Esophagus muscularis mucosa (tissue), 4 donors: ENCODE measurements at regions not wholly inside any gene's neighbourhood (a gene's known extent, or its start where the extent isn't known, plus 50 kb on each side); places are given as distances from the start of the nearest gene placed in this dataset.

Experiments used
- DNase-seq: peaks from one replicate; pipeline ENCODE4 v3.0.0-alpha.2; 2017; ENCODE audit errors: extremely low spot score
- H3K27ac ChIP-seq, 4 donors: fragments of 200-600 bp; sonication (generic); replicated peaks in 1 of 4; 1 replicate in 3 of 4; 2 replicates in 1 of 4; pipeline ENCODE4 v1.5.1; 2016 to 2019; ENCODE audit warnings: mild to moderate bottlenecking in 1 of 4
- H3K27me3 ChIP-seq, 4 donors: fragments of 200-600 bp; sonication (generic); one replicate each; pipeline versions ENCODE4 v1.5.1 to v1.6.0; 2016 to 2019
- H3K36me3 ChIP-seq, 4 donors: fragments of 200-600 bp; sonication (generic); one replicate each; pipeline ENCODE4 v1.5.1; 2016 to 2019
- H3K4me1 ChIP-seq, 4 donors: fragments of 200-600 bp; sonication (generic); one replicate each; pipeline ENCODE4 v1.5.1; 2016 to 2019
- H3K4me3 ChIP-seq, 4 donors: fragments of 200-600 bp; sonication (generic); 1 replicate in 2 of 4; 2 replicates in 2 of 4; pipeline ENCODE4 v1.5.1; 2016 to 2019; ENCODE audit warnings: mild to moderate bottlenecking in 4 of 4, moderate library complexity in 1 of 4
- H3K9me3 ChIP-seq, 4 donors: fragments of 200-600 bp; sonication (generic); 1 replicate in 3 of 4; 2 replicates in 1 of 4; pipeline ENCODE4 v1.5.1; 2016 to 2019
- CTCF ChIP-seq, 3 experiments: fragments of 200-600 bp in 2 of 3; fragments of 450-650 bp in 1 of 3; sonication (generic) in 2 of 3; IDR thresholded peaks; one replicate each; pipeline ENCODE4 v1.5.1; 2017 to 2019; ENCODE audit warnings: antibody characterized with exemption in 3 of 3, mild to moderate bottlenecking in 2 of 3, moderate library complexity in 1 of 3
- EP300 ChIP-seq: sonication (generic); formaldehyde crosslinking; IDR thresholded peaks from one replicate; pipeline ENCODE4 v1.6.1; 2017; ENCODE audit warnings: antibody characterized with exemption
- POLR2A ChIP-seq: fragments of 450-650 bp; IDR thresholded peaks from one replicate; pipeline ENCODE4 v1.6.1; 2017; ENCODE audit warnings: antibody characterized with exemption, moderate library complexity, mild to moderate bottlenecking, low read depth
- POLR2AphosphoS5 ChIP-seq, 2 donors: sonication (generic); formaldehyde crosslinking; IDR thresholded peaks; one replicate each; pipeline ENCODE4 v1.6.1; 2017; ENCODE audit warnings: antibody characterized with exemption in 2 of 2
- WGBS: methylation state at CpG from one replicate; pipeline ENCODE4 v1.1.5; 2018; 5-methylcytosine and 5-hydroxymethylcytosine counted together
- intact Hi-C: fragments of 100-400 bp; cut with DNase I; formaldehyde crosslinking; loops from one replicate; pipeline ENCODE4 v1.15.1; 2023

DNA sequence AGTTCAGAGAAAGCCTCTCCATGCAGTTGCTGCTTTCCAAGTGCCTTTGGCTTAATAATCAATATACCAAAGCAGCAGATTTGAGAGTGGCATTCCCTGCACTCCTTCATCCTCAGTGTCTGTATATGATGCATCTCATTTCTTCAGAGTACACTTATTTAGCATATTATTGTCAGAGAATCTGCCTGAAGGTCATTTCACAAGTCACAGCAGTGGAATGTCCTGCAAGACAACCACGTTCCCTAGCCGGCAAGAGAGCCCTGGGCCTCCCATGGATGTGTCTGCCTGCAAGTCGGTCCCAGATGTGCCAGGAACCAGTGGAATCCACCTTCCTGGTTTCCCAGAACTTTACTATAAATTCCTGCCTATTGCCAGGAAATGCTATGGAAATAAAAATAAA is 289.4 kb upstream of the IGFBP3 start:
- TF ChIP-seq CTCF (IDR thresholded peaks at IDR 0.05), result no peak
- TF ChIP-seq EP300, result no peak
- no peak for TF ChIP-seq POLR2A
- no peak for TF ChIP-seq POLR2AphosphoS5 (IDR thresholded peaks at IDR 0.05)
- intact Hi-C loops, result no loop called here
- Histone ChIP-seq H3K4me1 (peaks cover 0 to 4% (median 0%) of the 10 kb centered on the region in 4 donors), H3K27ac (no peak overlapping the region), H3K27me3 (no peaks in the 10 kb centered on the region), H3K9me3 (no peaks in the 10 kb centered on the region), H3K36me3 (no peaks in the 10 kb centered on the region), H3K4me3 (no peak overlapping the region)
- 74% methylated on average over 3 of the region's 3 CpGs for WGBS
- peak; percentile 60 for DNase-seq

DNA sequence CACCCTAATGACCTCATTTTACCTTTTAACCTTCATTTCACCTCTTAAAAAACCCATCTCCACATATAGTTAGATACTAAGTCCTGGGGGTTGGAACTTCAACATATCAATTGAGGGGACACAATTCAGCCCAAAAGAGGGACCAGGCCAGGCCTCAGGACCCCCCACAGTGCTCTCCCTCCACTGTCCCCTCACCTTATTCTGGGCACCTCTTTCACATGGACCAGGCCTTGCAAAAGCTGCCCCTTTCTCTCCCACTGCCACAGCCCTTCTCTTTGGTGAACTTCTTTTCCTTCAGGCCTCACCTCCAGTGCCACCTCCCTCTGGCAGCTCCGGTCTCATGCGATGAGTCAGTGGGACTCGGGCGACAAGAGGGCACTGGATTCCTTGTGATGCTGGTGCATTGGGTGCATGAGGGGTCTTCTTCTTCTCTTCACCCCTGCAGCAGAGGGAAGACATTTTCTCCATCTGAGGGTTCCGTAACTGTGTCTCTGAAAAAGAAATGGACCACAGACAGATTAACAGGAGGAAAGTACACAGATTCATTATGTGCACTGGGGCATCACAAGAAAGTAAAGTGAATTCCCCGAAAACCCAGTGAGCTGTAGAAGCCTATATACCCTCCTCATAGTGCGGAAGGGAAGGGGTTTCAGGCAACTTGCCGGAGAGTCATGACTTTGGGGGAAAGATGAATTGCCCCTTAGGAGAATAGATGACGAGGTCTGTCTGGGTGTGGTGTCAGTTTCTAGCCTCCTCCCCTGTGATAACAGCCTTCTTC is 288.7 kb upstream of the IGFBP3 start:
- intact Hi-C loops, result no loop called here
- WGBS, result 93% methylated on average over 9 of the region's 9 CpGs
- H3K36me3 ChIP-seq, result no peaks in the 10 kb centered on the region
- H3K27ac ChIP-seq, result no peak overlapping the region
- DNase-seq, result peak; percentile 75
- H3K27me3 ChIP-seq, result no peaks in the 10 kb centered on the region
- H3K9me3 ChIP-seq, result no peaks in the 10 kb centered on the region
- H3K4me3 ChIP-seq, result no peak overlapping the region
- H3K4me1 ChIP-seq, result no peaks in the 10 kb centered on the region
- TF ChIP-seq EP300, result no peak

GRCh38 chr7:46208635-46209525 is 287.8 kb upstream of the IGFBP3 start:
- peak; percentile 83 for DNase-seq
- Histone ChIP-seq H3K9me3 (no peaks in the 10 kb centered on the region), H3K27ac (no peak overlapping the region), H3K27me3 (no peaks in the 10 kb centered on the region), H3K4me1 (no peaks in the 10 kb centered on the region), H3K36me3 (no peaks in the 10 kb centered on the region), H3K4me3 (no peak overlapping the region)
- intact Hi-C loops, result no loop called here
- TF ChIP-seq EP300, result no peak
- no peak for TF ChIP-seq POLR2A
- TF ChIP-seq POLR2AphosphoS5 (IDR thresholded peaks at IDR 0.05), result no peak
- TF ChIP-seq CTCF (IDR thresholded peaks at IDR 0.05), result no peak
- WGBS, result 64% methylated on average over 9 of the region's 12 CpGs

GRCh38 chr7:46207931-46208634 is 287.0 kb upstream of the IGFBP3 start:
- 77% methylated on average over 5 of the region's 5 CpGs for WGBS
- Histone ChIP-seq H3K4me1 (no peaks in the 10 kb centered on the region), H3K36me3 (no peaks in the 10 kb centered on the region), H3K27ac (no peak overlapping the region), H3K27me3 (no peaks in the 10 kb centered on the region), H3K4me3 (no peak overlapping the region), H3K9me3 (no peaks in the 10 kb centered on the region)
- DNase-seq, result peak; percentile 70
- no peak for TF ChIP-seq POLR2AphosphoS5 (IDR thresholded peaks at IDR 0.05)
- no peak for TF ChIP-seq EP300
- TF ChIP-seq POLR2A, result no peak
- TF ChIP-seq CTCF (IDR thresholded peaks at IDR 0.05), result no peak
- intact Hi-C loops, result no loop called here
